Body of pancreas (tissue), 4 donors: ENCODE measurements at regions not wholly inside any gene's neighbourhood (a gene's known extent, or its start where the extent isn't known, plus 50 kb on each side); places are given as distances from the start of the nearest gene placed in this dataset.

ENCODE experiments used
- POLR2A ChIP-seq, 3 donors: fragments of 450-650 bp; IDR thresholded peaks; one replicate each; pipeline ENCODE4 v1.6.1; 2016; ENCODE audit warnings: antibody characterized with exemption in 3 of 3, mild to moderate bottlenecking in 2 of 3
- TF ChIP-seq, protein P1 (sequence below), 7 experiments: fragments of 450-650 bp in 4 of 7; fragments of 200-600 bp in 3 of 7; sonication (generic) in 3 of 7; IDR thresholded peaks; one replicate each; pipeline ENCODE4 v1.5.1; 2016 to 2019; ENCODE audit warnings: antibody characterized with exemption in 7 of 7

- TF ChIP-seq, protein P1, sequence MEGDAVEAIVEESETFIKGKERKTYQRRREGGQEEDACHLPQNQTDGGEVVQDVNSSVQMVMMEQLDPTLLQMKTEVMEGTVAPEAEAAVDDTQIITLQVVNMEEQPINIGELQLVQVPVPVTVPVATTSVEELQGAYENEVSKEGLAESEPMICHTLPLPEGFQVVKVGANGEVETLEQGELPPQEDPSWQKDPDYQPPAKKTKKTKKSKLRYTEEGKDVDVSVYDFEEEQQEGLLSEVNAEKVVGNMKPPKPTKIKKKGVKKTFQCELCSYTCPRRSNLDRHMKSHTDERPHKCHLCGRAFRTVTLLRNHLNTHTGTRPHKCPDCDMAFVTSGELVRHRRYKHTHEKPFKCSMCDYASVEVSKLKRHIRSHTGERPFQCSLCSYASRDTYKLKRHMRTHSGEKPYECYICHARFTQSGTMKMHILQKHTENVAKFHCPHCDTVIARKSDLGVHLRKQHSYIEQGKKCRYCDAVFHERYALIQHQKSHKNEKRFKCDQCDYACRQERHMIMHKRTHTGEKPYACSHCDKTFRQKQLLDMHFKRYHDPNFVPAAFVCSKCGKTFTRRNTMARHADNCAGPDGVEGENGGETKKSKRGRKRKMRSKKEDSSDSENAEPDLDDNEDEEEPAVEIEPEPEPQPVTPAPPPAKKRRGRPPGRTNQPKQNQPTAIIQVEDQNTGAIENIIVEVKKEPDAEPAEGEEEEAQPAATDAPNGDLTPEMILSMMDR (IDR thresholded peaks at IDR 0.05) = no peak
- TF ChIP-seq POLR2A (IDR thresholded peaks at IDR 0.05) = no peak
Observed at GRCh38 chr7:153838591-153838990, 213.6 kb upstream of the DPP6 start.
